ENCODE measurements at regions not wholly inside any gene's neighbourhood (a gene's known extent, or its start where the extent isn't known, plus 50 kb on each side); places are given as distances from the start of the nearest gene placed in this dataset.
A peak's percentile ranks its signal among the peaks of the same experiment; 100 is the strongest.

DNA sequence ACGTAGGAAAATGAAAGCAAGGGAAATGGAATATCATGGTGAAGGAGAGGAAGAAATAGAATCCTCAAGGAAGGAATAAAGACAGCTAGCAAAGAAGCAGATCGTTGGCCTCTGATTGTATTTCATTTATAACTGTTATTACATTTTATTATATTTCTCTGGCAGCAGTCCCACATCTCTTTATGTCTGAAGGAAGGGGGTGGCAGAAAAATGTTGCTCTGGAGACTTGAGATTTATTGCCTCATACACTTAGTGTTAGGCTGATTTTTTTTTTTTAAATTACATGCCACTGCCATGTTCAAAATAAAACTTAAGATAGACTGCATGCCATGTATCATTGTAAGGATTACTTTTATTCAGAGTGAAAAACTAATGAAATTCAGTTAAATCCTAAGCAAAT is 971.7 kb upstream of the CHORDC1 start:
- no peak for DNase-seq

DNA sequence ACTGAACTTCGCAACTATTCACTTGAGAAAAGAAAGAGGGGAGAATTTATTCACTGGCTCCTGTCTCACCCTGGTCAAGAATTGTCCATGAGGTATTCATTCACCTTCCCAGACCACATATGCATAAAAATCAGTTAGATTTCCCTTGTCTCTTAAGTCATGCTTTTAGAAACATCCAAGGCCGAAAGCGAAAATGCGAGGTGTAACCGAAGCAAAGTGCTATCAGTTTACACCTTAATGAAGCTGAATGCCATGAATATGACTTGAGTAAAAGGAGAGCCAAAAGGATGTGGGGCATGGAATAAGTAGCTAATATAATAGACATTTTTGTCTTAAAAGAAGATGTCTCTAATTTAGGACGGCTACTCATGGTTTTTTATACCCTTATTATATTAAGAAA is 965.6 kb upstream of the CHORDC1 start:
- DNase-seq: no peak

DNA sequence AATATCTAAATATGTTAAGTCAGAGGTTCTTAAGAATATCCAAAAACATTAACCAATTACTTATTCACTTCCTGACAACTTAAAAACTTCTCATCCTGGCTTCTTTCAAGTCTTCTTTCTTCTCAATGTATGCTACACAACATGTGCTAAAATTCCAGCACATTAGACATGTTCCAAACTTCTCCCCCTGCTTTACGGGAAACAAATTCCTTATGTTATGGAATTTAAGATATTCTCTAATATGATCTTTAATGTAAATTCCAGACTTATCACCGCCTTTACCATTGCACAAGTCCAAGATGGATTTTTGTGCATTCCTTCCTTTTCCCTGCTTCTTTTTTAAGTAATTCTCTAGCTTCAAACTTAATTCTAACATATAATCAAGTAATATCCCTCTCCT is 964.5 kb upstream of the CHORDC1 start:
- DNase-seq: no peak

DNA sequence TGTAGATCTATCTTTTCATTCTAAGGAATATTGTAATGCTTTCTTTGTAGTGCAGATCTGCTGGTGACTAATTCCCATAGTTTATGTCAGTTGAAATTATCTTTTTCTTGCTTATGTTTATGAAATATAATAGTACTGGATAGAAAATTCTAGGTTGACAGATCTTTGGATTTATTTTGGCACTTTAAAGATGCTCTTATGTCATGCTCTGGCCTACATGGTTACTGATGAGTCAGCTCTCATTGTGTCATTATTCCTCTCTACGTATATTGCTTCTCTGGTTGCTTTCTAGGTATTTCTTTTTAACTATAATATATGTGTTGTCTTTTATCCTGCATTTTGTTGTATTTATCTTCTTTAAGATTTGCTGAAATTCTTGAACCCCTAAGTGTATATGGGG is 955.5 kb upstream of the CHORDC1 start:
- DNase-seq: no peak

DNA sequence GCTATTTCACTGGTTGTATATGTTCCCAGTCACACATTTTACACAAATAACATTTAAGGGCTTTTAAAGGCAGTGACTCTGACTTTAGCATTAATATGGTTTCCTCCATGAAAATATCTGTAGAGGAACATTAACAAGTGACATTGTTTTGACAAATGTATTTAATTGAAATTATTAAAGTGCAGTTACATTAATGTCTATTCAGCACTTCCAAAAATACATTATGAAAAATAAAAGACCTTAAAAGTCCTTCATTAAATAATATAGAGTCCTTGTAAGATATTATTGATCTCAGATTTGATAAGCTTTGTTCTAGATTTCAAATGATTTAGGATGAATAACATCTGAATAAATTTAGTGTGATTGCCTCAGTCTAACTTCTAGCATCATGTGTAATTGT is 951.9 kb upstream of the CHORDC1 start:
- DNase-seq: no peak

DNA sequence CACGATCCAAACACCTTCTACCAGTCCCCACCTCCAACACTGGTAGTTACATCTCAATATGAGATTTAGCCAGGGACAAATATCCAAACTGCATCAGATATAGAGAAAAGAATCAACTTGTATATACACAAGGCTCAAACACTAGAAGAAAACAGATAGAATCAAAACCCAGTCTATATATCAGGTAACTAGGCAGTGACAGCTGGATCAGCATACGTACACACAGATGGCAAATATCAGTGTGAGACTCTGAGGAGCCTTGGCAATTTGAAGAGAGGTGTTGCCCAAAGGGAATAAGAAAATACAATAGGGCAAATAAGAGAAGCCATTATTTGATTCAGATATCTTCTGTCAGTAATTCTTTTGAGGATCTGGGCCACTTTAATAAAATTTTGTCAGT is 951.3 kb upstream of the CHORDC1 start:
- DNase-seq: no peak

DNA sequence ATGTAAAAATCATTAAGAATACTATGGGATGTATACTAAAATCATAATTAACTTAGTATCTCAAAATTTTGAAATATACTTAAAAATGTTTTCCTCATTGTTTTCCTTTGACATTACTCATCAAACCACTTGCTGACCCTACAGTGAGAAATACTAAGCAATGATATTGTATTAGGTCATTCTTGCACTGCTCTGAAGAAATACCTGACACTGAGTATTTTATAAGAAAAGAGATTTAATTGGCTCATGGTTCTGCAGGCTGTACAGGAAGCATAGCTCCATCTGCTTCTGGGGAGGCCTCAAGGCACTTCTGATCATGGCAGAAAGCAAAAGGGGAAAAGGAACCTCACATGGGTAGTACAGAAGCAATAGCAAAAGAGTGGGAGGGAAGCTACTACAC is 950.9 kb upstream of the CHORDC1 start:
- no peak for DNase-seq

DNA sequence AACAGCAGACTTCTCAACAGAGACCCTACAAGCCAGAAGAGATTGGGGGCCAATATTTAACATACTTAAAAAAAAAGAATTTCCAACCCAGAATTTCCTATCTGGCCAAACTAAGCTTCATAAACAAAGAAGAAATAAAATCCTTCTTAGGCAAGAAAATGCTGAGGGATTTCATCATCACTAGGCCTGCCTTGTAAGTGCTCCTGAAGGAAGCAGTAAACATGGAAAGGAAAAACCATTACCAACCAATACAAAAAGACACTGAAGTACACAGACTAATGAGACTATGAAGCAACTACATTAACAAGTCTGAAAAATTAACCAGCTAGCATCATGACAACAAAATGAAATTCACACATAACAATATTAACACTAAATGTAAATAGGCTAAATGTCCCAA is 947.9 kb upstream of the CHORDC1 start:
- no peak for DNase-seq

DNA sequence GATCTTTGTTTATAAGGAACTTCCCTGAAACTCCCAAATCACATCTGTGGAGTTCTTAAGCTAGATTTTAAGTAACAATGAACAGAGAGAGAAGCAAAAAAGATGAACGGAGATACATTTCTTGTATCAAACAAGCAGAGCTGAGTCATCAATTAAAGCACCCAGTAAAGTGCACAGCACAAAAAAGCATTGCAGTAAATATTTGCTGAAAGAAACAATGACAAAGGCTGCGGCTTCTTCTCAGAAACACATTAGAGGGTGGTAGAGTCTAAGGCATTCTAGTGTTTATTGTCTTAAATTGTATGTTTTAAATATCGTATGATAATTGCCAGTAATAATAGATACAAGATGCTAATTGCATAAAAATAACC is 941.6 kb upstream of the CHORDC1 start:
- DNase-seq: peak; percentile 41

DNA sequence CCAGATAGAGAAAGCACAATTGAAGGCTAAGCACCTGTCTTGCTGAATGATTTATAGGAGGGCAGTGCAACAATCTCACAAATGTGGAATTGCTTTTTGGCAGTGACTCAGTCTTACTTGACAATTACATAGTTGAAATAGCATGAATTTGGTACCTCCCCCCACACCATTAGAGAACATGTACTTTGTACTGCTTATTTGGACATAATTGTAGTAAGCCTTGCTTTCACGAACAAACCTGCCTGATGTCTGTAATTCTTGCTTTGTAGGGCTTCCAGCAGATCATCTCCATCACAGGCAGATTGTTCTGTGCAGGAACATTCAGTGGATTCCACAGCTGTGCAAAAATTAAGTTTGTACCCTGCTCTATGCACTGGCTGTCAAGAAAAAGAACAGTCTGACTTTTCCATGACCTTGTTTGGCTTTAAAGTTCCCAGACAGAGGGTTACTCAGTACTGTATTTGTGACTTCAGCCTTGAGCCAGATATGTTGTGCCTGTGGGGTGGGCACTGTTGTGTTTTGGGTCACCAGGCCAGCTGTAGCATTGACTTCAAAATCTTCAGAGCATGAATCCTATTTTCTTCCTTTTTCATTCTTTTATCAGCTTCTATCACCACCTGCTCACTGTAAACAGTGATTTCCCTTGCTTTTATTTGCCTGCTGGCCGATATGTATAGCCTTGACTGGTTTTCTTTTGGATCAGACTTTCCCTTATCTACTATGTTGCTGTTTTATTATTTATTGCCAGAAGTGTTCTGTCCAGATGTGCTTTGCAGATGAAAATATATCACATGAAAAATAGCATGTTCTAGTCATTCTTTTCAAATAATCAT is 941.0 kb upstream of the CHORDC1 start:
- DNase-seq: peak; percentile 27

DNA sequence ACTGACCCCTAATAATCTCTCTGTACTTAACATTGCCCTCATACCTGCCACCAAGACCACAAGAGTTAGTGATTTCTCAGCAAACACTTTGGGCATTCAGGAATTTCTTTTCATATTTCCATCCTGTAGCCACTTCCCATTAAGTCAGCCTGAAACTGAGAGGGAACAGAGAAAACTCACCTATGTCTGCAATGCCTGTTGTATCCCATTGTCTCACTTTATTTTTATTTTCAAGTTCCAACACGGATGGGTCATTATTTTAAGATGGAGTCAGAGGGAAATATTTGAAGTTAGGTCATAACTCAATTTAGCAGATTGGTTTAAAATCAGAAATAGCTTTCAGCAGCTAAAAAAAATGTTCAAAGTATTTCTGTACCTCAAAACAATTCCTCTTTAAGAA is 937.8 kb upstream of the CHORDC1 start:
- no peak for DNase-seq

DNA sequence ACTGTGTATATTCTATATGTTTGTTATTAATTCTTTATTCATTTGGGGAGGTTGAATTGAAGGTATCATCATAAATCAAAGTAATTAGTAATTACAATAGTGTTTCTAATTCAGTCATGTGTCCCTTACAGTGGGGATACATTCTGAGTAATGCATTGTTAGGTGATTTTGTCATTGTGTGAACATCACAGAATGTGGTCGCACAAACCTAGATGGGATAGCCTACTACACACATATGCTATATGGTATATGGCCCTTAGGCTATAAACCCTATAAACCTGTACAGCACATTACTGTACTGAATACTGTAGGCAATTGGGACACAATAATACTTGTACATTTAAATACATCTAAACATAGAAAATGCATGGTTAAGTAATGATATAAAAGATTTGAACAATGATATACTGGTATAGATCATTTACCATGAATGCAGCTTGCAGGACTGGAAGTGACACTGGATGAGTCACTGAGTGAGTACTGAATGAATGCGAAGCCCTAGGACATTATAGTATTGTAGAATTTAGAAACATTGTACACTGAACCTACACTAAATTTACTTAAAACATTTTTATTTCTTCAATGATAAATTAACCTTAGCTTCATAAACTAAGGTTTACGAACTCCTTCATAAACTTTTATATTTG is 936.2 kb upstream of the CHORDC1 start:
- DNase-seq: no peak

DNA sequence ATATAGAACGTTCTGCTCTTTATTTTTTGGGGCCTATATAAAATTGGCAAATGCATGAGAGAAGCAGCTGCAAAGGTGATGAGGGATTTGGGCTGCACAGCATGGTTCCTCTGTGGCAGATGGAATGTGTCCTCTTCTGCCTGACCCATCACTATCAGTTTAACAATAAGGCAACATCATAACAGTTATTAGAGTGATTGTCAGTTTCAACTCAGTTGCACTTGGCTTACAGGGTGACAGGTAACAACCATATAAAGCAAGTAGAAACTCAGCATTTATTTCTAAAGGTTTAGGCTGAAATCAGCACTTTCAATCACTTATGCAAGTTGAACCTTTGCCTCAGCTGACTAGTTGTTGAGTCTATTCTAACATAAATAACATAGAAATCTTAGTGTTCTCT is 935.4 kb upstream of the CHORDC1 start:
- no peak for DNase-seq

DNA sequence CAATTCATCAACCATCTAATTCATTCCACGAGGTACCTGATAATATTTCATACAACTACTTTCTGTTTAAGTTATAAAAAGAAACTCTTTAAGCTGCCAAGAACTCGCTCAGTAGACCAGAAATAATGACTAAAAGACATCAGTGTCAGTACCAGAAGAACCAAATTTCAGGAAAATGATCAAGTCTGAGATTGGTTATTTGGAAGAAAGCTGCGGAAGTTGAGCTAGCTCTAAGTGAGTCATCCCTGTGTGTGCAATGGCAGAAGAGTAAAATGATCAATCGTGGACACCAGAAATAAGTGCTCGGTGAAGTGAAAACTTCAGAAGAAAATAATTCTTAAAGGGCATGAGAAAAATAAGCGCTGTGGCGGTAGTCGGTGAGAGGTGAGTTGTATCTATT is 933.2 kb upstream of the CHORDC1 start:
- DNase-seq: no peak

DNA sequence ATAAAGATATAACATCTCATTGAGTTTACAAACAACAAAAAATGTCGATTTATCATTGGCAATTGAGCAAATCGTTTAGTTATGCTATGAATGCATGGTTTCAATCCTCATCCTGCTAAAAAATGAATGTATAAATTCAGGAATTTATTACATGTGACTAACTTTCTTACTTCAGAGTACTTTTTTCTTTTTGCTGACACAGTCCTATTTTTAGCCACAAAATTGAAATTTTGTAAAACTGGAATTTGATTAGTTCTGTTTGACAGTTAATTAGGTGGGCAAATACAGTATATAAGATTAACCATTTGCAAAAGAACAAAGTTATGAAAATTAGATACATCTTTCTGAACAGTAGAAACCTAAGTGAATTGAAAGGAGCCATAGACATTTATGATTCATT is 925.0 kb upstream of the CHORDC1 start:
- DNase-seq: no peak

DNA sequence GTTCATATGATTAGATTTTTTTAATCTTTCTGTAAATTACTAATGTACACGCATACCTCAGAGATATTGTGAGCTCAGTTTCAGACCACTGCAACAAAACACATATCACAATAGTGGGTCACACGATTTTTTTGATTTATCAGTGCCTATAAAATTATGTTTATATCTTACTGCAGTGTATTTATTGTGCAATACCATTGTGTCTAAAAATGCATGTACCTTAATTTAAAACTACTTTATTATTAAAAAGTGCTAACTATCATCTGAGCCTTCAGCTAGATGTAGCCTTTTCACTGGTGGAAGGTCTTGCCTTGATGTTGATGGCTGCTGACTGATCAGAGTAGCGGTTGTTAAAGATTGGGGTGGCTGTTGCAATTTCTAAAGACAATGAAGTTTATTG is 918.8 kb upstream of the CHORDC1 start:
- DNase-seq: no peak

DNA sequence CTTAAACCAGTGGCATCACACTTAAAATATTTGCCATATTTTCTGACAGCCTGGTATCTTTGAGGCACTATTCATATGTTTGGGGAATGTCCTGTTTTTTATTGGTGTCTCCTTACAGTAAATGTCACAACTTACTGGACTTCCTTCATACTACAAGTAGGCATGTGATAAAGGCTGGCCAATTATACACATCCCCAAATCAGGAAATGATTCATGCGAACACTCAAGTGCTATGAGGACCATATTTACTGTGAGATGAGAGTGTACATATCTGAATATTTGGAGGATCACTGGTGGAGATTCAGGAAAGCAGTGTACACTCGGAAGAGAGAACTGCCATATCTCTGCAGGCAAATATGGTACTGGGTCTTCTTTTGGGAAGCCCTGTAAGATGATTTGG is 913.8 kb upstream of the CHORDC1 start:
- DNase-seq: no peak

DNA sequence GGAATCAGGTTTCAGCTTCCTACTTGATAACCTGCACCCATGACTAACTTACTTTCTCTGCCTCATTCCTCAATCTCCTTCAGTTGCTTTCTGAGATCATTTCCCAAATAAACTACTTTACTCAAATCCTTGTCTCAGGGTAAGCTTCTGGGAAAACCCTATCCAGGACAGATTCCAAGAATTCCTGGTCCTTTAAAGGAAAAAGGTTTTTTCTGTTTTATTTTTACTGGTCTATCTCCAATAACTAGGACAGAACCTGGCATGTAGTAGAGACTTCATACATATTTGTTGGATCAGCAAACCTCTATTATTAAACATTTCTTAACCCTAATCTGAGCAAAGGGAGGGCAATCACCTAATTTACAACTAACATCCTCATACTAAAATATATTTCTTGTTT is 910.5 kb upstream of the CHORDC1 start:
- no peak for DNase-seq

DNA sequence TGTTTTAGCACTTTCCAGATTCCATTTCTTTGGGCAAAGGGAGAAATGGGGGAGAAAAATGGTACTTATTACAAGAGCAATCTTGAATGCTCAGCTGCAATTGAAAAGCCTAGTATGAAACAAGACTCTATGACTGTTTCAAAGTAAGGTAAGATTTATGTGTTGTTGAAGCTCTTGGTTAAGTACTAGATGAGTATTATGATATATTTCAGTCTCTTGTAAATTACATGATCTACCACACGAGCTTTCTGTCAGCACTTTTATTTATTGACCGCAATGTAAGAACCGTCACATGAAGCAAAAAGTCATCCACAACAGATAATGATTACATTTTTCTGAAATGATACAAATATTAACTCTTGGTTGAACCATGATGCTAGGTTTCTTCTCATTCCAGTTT is 906.7 kb upstream of the CHORDC1 start:
- DNase-seq: no peak

DNA sequence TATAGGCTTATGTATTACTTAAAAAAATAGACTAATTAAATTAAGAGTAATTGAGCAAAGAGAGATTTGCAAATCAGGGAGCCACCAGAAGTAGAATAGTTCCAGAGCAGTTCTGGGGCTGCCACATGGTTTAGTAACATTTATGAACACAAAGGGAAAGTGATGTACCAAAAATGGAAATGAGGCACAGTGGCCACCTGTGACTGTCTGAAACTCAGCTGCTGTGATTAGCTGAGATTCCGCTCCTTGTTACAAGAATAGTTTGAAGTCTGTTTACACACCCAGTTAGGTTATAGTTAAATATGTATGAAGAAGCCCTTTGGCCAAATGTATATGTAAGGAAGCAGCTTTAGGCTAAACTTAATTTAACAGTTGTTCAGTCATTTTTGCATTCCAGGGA is 901.5 kb upstream of the CHORDC1 start:
- DNase-seq: no peak

DNA sequence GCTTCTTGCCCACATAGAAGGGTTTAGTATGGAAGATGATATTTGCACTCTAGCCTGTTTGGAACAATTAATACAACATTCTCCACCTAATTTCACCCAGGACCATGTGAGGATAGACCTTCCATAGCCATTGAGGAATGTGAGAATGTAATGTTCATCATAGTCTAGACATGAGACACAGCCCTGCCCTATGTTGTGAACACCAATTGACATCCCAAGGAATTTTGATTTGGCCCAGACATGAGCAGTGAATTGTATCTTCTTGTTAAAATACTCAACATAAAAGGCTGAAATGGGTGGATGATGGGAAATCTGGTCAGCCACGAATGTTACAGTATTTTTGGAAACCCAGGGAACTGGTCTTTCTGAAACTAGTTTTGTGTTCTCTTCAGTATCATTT is 892.3 kb upstream of the CHORDC1 start:
- DNase-seq: no peak

DNA sequence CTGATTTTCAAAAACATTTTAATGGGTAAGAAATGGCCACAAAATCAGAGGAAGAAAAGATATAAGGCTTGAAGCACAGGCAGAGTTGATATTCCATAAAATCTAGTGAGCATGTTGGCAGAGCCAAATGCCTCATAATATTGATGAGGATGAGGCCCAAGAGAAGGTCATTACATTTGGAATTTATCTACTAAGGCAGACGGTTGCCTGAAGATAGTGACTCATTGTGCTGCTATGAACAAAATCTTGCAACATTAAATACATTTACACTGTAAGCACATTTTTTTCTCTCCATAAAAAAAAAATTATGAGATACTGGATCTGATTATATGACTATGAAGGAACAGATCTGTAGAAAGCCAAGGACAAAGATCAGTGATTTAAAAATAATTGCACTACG is 881.4 kb upstream of the CHORDC1 start:
- no peak for DNase-seq

DNA sequence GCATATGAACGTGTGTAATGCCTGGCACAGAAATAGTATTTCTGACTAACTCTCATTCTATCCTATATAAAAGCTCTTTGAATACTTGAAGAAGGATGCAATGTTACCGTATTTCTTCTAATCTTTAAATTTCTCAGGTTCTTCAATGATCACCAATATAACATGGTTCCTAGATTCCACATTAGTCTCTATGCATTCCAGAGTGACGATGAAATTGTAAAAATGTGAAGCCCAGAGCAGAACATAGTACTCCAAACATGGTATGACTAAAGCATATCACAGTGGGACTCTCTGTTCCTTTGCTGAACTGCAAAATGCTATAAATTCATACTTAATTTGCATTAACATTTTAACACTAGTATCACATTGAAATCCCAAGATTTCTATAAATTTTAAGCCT is 877.6 kb upstream of the CHORDC1 start:
- no peak for DNase-seq

DNA sequence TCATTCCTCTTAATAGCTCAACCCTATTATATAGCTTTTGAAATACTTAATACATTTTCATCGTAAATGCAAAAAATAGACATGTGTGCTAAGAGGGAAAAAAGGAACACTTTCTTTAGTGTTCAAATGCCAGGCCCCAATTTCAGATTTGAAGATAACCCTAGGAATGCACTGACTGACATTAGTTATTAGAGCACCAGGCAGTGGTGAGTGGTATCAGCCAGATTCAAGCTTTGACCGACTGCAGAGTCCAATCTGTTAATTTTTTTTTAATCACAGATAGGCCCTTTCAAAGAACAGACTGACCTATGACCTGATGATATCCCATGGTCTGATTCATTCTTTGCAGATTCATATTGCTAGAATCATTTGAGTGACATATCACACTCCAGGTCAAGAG is 874.2 kb upstream of the CHORDC1 start:
- no peak for DNase-seq

DNA sequence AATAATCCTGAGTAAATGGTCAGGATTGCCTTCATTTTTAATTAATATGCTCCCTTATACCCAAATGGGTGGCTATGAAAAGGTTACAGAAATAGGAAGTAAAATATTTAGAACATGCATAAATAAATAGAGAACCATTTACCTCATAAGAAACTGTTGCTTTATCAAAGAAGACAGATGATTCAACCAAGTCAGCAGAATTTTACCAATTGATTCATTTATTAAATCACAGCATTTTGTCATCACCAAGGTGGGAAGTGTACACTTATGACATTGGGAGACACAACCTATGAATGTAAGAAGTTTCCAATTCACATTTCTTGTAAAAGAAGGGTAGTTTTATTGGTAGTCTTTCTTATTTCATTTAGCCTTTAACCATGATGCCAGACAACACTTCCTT is 870.3 kb upstream of the CHORDC1 start:
- no peak for DNase-seq
